HepG2 (cell line): ENCODE measurements at regions not wholly inside any gene's neighbourhood (a gene's known extent, or its start where the extent isn't known, plus 50 kb on each side); places are given as distances from the start of the nearest gene placed in this dataset.

Experiments used
- NR2C2 ChIP-seq: sonication (generic); formaldehyde crosslinking; IDR thresholded peaks from 2 replicates; pipeline ENCODE4 v1.4.0; 2020; ENCODE audit warnings: missing genetic modification reagents, mild to moderate bottlenecking, moderate library complexity, borderline replicate concordance
- POGZ ChIP-seq: sonication (generic); formaldehyde crosslinking; IDR thresholded peaks from 2 replicates; pipeline ENCODE4 v1.4.0; 2020; ENCODE audit warnings: mild to moderate bottlenecking, missing genetic modification reagents
- TF ChIP-seq, protein P1 (sequence below): sonication (generic); formaldehyde crosslinking; IDR thresholded peaks from one replicate; pipeline ENCODE4 v1.5.1; 2020; ENCODE audit warnings: mild to moderate bottlenecking, missing genetic modification reagents; ENCODE audit errors: not compliant biosample characterization
- TF ChIP-seq, protein P2 (sequence below): sonication (generic); formaldehyde crosslinking; IDR thresholded peaks from 2 replicates; pipeline ENCODE4 v1.4.0; 2020; ENCODE audit warnings: missing genetic modification reagents
- TF ChIP-seq, protein P3 (sequence below): sonication (generic); formaldehyde crosslinking; IDR thresholded peaks from 2 replicates; pipeline ENCODE4 v1.5.1; 2020; ENCODE audit warnings: missing genetic modification reagents, mild to moderate bottlenecking, borderline replicate concordance
- TF ChIP-seq, protein P4 (sequence below): IDR thresholded peaks from 2 replicates; pipeline ENCODE4 v1.6.1; 2012; ENCODE audit warnings: low read length, improper control_type of control experiment

DNA sequence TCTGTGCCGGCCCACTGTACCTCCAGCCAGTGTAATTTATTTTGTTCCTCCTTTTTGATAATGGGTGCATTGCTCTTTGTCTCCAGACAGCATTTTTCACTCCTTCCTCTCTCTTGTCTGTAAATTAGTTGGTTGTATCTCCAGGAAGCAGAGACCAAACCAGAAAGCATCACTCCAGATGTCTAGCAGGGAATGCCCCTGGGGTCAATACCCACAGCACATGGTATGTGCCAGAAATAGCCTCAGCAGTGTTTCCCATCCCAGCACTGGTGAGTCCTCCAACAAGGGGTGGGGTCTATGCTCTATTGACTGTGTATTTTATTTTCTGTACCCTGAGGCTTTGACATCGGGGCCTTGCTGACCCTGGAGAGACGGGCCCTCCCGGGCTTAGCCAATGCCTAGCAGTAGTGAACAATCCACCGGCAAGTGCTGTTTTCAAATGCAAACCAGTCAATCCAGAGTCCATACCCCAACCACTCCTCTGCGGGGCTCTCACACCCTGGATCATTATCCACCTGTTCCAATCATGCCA lies 50.2 kb upstream of the FZD10 start (continued):
- TF ChIP-seq, protein P1, sequence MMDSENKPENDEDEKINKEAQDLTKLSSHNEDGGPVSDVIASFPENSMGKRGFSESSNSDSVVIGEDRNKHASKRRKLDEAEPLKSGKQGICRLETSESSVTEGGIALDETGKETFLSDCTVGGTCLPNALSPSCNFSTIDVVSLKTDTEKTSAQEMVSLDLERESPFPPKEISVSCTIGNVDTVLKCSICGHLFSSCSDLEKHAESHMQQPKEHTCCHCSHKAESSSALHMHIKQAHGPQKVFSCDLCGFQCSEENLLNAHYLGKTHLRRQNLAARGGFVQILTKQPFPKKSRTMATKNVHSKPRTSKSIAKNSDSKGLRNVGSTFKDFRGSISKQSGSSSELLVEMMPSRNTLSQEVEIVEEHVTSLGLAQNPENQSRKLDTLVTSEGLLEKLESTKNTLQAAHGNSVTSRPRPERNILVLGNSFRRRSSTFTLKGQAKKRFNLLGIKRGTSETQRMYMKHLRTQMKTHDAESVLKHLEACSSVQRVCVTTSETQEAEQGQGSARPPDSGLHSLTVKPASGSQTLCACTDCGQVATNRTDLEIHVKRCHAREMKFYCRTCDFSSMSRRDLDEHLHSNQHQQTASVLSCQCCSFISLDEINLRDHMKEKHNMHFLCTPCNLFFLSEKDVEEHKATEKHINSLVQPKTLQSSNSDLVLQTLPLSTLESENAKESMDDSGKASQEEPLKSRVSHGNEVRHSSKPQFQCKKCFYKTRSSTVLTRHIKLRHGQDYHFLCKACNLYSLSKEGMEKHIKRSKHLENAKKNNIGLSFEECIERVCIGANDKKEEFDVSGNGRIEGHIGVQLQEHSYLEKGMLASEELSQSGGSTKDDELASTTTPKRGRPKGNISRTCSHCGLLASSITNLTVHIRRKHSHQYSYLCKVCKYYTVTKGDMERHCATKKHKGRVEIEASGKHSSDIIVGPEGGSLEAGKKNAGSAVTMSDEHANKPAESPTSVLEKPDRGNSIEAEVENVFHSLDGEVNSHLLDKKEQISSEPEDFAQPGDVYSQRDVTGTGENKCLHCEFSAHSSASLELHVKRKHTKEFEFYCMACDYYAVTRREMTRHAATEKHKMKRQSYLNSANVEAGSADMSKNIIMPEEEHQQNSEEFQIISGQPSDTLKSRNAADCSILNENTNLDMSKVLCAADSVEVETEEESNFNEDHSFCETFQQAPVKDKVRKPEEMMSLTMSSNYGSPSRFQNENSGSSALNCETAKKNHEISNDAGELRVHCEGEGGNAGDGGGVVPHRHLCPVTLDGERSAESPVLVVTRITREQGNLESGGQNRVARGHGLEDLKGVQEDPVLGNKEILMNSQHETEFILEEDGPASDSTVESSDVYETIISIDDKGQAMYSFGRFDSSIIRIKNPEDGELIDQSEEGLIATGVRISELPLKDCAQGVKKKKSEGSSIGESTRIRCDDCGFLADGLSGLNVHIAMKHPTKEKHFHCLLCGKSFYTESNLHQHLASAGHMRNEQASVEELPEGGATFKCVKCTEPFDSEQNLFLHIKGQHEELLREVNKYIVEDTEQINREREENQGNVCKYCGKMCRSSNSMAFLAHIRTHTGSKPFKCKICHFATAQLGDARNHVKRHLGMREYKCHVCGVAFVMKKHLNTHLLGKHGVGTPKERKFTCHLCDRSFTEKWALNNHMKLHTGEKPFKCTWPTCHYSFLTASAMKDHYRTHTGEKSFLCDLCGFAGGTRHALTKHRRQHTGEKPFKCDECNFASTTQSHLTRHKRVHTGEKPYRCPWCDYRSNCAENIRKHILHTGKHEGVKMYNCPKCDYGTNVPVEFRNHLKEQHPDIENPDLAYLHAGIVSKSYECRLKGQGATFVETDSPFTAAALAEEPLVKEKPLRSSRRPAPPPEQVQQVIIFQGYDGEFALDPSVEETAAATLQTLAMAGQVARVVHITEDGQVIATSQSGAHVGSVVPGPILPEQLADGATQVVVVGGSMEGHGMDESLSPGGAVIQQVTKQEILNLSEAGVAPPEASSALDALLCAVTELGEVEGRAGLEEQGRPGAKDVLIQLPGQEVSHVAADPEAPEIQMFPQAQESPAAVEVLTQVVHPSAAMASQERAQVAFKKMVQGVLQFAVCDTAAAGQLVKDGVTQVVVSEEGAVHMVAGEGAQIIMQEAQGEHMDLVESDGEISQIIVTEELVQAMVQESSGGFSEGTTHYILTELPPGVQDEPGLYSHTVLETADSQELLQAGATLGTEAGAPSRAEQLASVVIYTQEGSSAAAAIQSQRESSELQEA: no peak
- TF ChIP-seq, protein P2, sequence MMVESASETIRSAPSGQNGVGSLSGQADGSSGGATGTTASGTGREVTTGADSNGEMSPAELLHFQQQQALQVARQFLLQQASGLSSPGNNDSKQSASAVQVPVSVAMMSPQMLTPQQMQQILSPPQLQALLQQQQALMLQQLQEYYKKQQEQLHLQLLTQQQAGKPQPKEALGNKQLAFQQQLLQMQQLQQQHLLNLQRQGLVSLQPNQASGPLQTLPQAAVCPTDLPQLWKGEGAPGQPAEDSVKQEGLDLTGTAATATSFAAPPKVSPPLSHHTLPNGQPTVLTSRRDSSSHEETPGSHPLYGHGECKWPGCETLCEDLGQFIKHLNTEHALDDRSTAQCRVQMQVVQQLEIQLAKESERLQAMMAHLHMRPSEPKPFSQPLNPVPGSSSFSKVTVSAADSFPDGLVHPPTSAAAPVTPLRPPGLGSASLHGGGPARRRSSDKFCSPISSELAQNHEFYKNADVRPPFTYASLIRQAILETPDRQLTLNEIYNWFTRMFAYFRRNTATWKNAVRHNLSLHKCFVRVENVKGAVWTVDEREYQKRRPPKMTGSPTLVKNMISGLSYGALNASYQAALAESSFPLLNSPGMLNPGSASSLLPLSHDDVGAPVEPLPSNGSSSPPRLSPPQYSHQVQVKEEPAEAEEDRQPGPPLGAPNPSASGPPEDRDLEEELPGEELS (CRISPR knock-in tag): no peak
- TF ChIP-seq NR2C2 (no peak), POGZ (CRISPR knock-in tag) (no peak)
- TF ChIP-seq, protein P3, sequence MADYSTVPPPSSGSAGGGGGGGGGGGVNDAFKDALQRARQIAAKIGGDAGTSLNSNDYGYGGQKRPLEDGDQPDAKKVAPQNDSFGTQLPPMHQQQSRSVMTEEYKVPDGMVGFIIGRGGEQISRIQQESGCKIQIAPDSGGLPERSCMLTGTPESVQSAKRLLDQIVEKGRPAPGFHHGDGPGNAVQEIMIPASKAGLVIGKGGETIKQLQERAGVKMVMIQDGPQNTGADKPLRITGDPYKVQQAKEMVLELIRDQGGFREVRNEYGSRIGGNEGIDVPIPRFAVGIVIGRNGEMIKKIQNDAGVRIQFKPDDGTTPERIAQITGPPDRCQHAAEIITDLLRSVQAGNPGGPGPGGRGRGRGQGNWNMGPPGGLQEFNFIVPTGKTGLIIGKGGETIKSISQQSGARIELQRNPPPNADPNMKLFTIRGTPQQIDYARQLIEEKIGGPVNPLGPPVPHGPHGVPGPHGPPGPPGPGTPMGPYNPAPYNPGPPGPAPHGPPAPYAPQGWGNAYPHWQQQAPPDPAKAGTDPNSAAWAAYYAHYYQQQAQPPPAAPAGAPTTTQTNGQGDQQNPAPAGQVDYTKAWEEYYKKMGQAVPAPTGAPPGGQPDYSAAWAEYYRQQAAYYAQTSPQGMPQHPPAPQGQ: no peak
- TF ChIP-seq, protein P4, sequence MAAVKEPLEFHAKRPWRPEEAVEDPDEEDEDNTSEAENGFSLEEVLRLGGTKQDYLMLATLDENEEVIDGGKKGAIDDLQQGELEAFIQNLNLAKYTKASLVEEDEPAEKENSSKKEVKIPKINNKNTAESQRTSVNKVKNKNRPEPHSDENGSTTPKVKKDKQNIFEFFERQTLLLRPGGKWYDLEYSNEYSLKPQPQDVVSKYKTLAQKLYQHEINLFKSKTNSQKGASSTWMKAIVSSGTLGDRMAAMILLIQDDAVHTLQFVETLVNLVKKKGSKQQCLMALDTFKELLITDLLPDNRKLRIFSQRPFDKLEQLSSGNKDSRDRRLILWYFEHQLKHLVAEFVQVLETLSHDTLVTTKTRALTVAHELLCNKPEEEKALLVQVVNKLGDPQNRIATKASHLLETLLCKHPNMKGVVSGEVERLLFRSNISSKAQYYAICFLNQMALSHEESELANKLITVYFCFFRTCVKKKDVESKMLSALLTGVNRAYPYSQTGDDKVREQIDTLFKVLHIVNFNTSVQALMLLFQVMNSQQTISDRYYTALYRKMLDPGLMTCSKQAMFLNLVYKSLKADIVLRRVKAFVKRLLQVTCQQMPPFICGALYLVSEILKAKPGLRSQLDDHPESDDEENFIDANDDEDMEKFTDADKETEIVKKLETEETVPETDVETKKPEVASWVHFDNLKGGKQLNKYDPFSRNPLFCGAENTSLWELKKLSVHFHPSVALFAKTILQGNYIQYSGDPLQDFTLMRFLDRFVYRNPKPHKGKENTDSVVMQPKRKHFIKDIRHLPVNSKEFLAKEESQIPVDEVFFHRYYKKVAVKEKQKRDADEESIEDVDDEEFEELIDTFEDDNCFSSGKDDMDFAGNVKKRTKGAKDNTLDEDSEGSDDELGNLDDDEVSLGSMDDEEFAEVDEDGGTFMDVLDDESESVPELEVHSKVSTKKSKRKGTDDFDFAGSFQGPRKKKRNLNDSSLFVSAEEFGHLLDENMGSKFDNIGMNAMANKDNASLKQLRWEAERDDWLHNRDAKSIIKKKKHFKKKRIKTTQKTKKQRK: no peak
